ENCODE measurements at regions not wholly inside any gene's neighbourhood (a gene's known extent, or its start where the extent isn't known, plus 50 kb on each side); places are given as distances from the start of the nearest gene placed in this dataset.
"Not testable (repeated sequence)": the region's sequence is repeated elsewhere in the genome, so short reads cannot be mapped to it uniquely, and the experiment has no call there.

- DNase-seq (ENCODE audit: low read depth in 2 of 2) = no peak
Observed at GRCh38 chr5:26415987-26416779, 622.2 kb downstream of the CDH9 start.

GRCh38 chr5:26390608-26391007, 647.8 kb downstream of the CDH9 start:
- no peak for DNase-seq (ENCODE audit: low read depth in 2 of 2)

- DNase-seq (ENCODE audit: low read depth in 2 of 2) = no peak
Observed at GRCh38 chr5:26388976-26389375, 649.4 kb downstream of the CDH9 start.

GRCh38 chr5:26386532-26386931, 651.9 kb downstream of the CDH9 start:
- no peak for DNase-seq (ENCODE audit: low read depth in 2 of 2)

GRCh38 chr5:26364624-26365023, 673.8 kb downstream of the CDH9 start:
- not testable (repeated sequence) for DNase-seq (ENCODE audit: low read depth in 2 of 2)

GRCh38 chr5:26343801-26344325, 694.5 kb downstream of the CDH9 start:
- DNase-seq (ENCODE audit: low read depth in 2 of 2) = no peak

- DNase-seq (ENCODE audit: low read depth in 2 of 2) = no peak
Observed at GRCh38 chr5:26339576-26339975, 698.8 kb downstream of the CDH9 start.

GRCh38 chr5:26329562-26330189, 708.7 kb downstream of the CDH9 start:
- no peak for DNase-seq (ENCODE audit: low read depth in 2 of 2)

GRCh38 chr5:26326153-26326759, 712.1 kb downstream of the CDH9 start:
- DNase-seq (ENCODE audit: low read depth in 2 of 2) = no peak

- not testable (repeated sequence) for DNase-seq (ENCODE audit: low read depth in 2 of 2)
Observed at GRCh38 chr5:26325432-26325831, 713.0 kb downstream of the CDH9 start.

- DNase-seq (ENCODE audit: low read depth in 2 of 2) = not testable (repeated sequence)
Observed at GRCh38 chr5:26324273-26324895, 714.0 kb downstream of the CDH9 start.

- no peak for DNase-seq (ENCODE audit: low read depth in 2 of 2)
Observed at GRCh38 chr5:26323794-26324193, 714.6 kb downstream of the CDH9 start.

- no peak for DNase-seq (ENCODE audit: low read depth in 2 of 2)
Observed at GRCh38 chr5:26321278-26321677, 717.1 kb downstream of the CDH9 start.

GRCh38 chr5:26310415-26310814, 728.0 kb downstream of the CDH9 start:
- DNase-seq (ENCODE audit: low read depth in 2 of 2) = no peak

- DNase-seq (ENCODE audit: low read depth in 2 of 2) = no peak
Observed at GRCh38 chr5:26295541-26295940, 742.8 kb downstream of the CDH9 start.

GRCh38 chr5:26282190-26282589, 756.2 kb downstream of the CDH9 start:
- DNase-seq (ENCODE audit: low read depth in 2 of 2) = no peak

GRCh38 chr5:26278078-26278477, 760.3 kb downstream of the CDH9 start:
- DNase-seq (ENCODE audit: low read depth in 2 of 2) = no peak

GRCh38 chr5:26259081-26259480, 779.3 kb downstream of the CDH9 start:
- DNase-seq (ENCODE audit: low read depth in 2 of 2) = no peak

- DNase-seq (ENCODE audit: low read depth in 2 of 2) = no peak
Observed at GRCh38 chr5:26245321-26245720, 793.1 kb downstream of the CDH9 start.

GRCh38 chr5:26239588-26239987, 798.8 kb downstream of the CDH9 start:
- DNase-seq (ENCODE audit: low read depth in 2 of 2) = no peak

GRCh38 chr5:26237489-26237888, 800.9 kb downstream of the CDH9 start:
- DNase-seq (ENCODE audit: low read depth in 2 of 2) = no peak

GRCh38 chr5:26236936-26237335, 801.5 kb downstream of the CDH9 start:
- no peak for DNase-seq (ENCODE audit: low read depth in 2 of 2)
